Mammary epithelial cell (primary cell): ENCODE measurements at regions not wholly inside any gene's neighbourhood (a gene's known extent, or its start where the extent isn't known, plus 50 kb on each side); places are given as distances from the start of the nearest gene placed in this dataset.

Experiments
- EZH2 ChIP-seq: IDR thresholded peaks from 2 replicates; pipeline ENCODE4 v1.6.1; 2012; ENCODE audit warnings: low read length, inconsistent platforms, borderline replicate concordance
- TF ChIP-seq, protein P1 (sequence below), 2 donors: IDR thresholded peaks in 1 of 2; conservative IDR thresholded peaks in 1 of 2; 2 replicates each; pipeline ENCODE4 v1.5.1; 2011 to 2012; ENCODE audit warnings: inconsistent platforms in 2 of 2, low read length in 2 of 2, mild to moderate bottlenecking in 2 of 2, control low read depth in 1 of 2, low read depth in 1 of 2; ENCODE audit not compliant: insufficient read depth in 1 of 2; ENCODE audit errors: extremely low read depth in 1 of 2

DNA sequence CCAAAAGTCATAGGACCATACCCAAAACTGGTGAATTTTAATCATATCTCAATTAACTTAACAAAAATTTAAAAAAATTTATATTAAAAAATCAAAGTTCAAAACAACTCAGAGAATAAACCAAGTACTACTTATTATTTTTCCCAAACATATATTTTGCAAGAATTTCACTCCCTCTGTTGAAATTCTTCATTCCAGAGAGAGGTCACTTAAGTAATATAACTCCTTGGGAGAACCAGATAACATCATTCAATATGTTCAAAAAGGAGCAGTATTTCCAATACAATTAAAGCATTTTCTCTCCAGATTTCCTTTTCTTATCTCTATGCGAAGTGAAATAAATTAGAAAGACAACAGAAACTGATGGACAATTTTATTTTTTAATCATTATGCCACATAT, 165.9 kb upstream of the RND3 start:
- TF ChIP-seq, protein P1, sequence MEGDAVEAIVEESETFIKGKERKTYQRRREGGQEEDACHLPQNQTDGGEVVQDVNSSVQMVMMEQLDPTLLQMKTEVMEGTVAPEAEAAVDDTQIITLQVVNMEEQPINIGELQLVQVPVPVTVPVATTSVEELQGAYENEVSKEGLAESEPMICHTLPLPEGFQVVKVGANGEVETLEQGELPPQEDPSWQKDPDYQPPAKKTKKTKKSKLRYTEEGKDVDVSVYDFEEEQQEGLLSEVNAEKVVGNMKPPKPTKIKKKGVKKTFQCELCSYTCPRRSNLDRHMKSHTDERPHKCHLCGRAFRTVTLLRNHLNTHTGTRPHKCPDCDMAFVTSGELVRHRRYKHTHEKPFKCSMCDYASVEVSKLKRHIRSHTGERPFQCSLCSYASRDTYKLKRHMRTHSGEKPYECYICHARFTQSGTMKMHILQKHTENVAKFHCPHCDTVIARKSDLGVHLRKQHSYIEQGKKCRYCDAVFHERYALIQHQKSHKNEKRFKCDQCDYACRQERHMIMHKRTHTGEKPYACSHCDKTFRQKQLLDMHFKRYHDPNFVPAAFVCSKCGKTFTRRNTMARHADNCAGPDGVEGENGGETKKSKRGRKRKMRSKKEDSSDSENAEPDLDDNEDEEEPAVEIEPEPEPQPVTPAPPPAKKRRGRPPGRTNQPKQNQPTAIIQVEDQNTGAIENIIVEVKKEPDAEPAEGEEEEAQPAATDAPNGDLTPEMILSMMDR (conservative IDR thresholded peaks at IDR 0.05 in 1 of 2, IDR thresholded peaks at IDR 0.05 in 1 of 2; ENCODE audit: extremely low read depth in 1 of 2, insufficient read depth in 1 of 2, low read depth in 1 of 2, low read length in 2 of 2), result no peak
- no peak for TF ChIP-seq EZH2
